SK-N-MC (cell line): ENCODE measurements at regions not wholly inside any gene's neighbourhood (a gene's known extent, or its start where the extent isn't known, plus 50 kb on each side); places are given as distances from the start of the nearest gene placed in this dataset.

Source experiments
- EZH2 ChIP-seq: fragments of 200-600 bp; sonication (generic); IDR thresholded peaks from one replicate; pipeline ENCODE4 v1.6.1; 2017; ENCODE audit warnings: antibody characterized with exemption
- POLR2AphosphoS5 ChIP-seq: IDR thresholded peaks from 2 replicates; pipeline ENCODE4 v1.6.1; 2012; ENCODE audit warnings: mild to moderate bottlenecking, low read depth, low read length, borderline replicate concordance

- TF ChIP-seq POLR2AphosphoS5 (no peak), EZH2 (no peak)
Measured at GRCh38 chr12:95402096-95402495, 71.9 kb upstream of the METAP2 start.
